ENCODE measurements at regions not wholly inside any gene's neighbourhood (a gene's known extent, or its start where the extent isn't known, plus 50 kb on each side); places are given as distances from the start of the nearest gene placed in this dataset.

DNA sequence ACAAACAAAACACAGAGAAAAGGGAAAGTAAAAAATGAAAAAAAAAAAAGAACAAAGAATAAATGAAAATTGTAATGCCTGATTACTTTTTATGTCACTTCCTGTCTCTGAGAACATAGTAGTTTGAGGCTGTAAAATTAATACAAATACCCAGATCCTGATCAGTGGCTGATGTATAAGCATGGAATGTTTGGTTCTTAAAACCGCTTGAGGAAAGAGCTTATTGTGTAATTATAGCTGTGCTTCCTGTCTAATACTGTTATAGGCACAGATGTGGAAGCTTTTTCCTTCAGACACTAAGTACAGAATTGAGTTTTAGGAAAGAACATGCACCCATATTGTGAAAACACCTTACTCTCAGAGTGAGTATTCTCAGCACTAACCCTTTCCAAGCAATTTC is 86.9 kb downstream of the AVPR1A start:
- TF ChIP-seq EZH2 (IDR thresholded peaks at IDR 0.05; ENCODE audit: borderline replicate concordance, control insufficient read depth, low read depth, low read length), result no peak
- no peak for TF ChIP-seq JUNB (IDR thresholded peaks at IDR 0.05)
